ENCODE measurements at regions not wholly inside any gene's neighbourhood (a gene's known extent, or its start where the extent isn't known, plus 50 kb on each side); places are given as distances from the start of the nearest gene placed in this dataset.

GRCh38 chr3:40615918-40616819, 91.4 kb downstream of the ZNF621 start:
- Histone ChIP-seq H4K8ac (ENCODE audit: extremely low read depth, insufficient read depth, low read length) (no peak overlapping the region), H3K79me1 (ENCODE audit: low read depth, low read length) (no peaks in the 10 kb centered on the region), H3K23me2 (ENCODE audit: low read depth, low read length) (peaks cover 5% of the 10 kb centered on the region), H3K4me2 (ENCODE audit: insufficient read depth in 1 of 2, low read depth in 2 of 2, low read length in 2 of 2) (peak overlapping the region; percentile 60 to 79), H3K9ac (replicated peaks in 1 of 4; ENCODE audit: extremely low read depth in 1 of 4, low read depth in 3 of 4, low read length in 3 of 4) (peak overlapping the region in 3 of 4 experiments; percentile 4 to 46 (median 35); a peak in 4 of 7 replicates), H4K91ac (replicated peaks; ENCODE audit: insufficient read length, low read length) (peak overlapping the region; percentile 93), H4K20me1 (replicated peaks in 1 of 2; ENCODE audit: control insufficient read depth in 1 of 2, insufficient read depth in 2 of 2, low read length in 2 of 2) (no peaks in the 10 kb centered on the region), H3K27ac (ENCODE audit: low read depth, low read length) (peak overlapping the region; percentile 41; the same call in 1 of the 2 replicates), H2BK5ac (ENCODE audit: low read depth, low read length) (peak overlapping the region; percentile 86; the same call in 1 of the 2 replicates), H2AK5ac (ENCODE audit: low read depth, low read length) (peak overlapping the region; percentile 92; the same call in 1 of the 2 replicates), H3K27me3 (replicated peaks in 1 of 4; ENCODE audit: control insufficient read depth in 3 of 4, extremely low read depth in 1 of 4, insufficient read depth in 3 of 4, low read length in 3 of 4) (no peaks in the 10 kb centered on the region), H3K18ac (ENCODE audit: extremely low read depth, low read length) (peak overlapping the region; percentile 94), H3K23ac (ENCODE audit: insufficient read length) (no peak overlapping the region), H3K4ac (replicated peaks; ENCODE audit: insufficient read length, low read depth, low read length) (peak overlapping the region; percentile 34), H3K36me3 (ENCODE audit: control insufficient read depth in 2 of 4, insufficient read depth in 4 of 4, low read length in 3 of 4) (no peaks in the 10 kb centered on the region), H2AFZ (ENCODE audit: low read length) (peak overlapping the region; percentile 48; the same call in 1 of the 2 replicates), H3K79me2 (ENCODE audit: control insufficient read depth in 1 of 2, insufficient read depth in 2 of 2, low read length in 2 of 2) (no peaks in the 10 kb centered on the region), H2BK20ac (ENCODE audit: low read length) (peak overlapping the region; percentile 98; the same call in 1 of the 2 replicates), H2BK120ac (replicated peaks; ENCODE audit: low read depth, low read length) (peak overlapping the region; percentile 89), H3K14ac (ENCODE audit: insufficient read length) (no peak overlapping the region), H2BK15ac (ENCODE audit: low read length) (peak overlapping the region; percentile 100), H2BK12ac (ENCODE audit: low read depth, low read length) (peak overlapping the region; percentile 100), H4K5ac (ENCODE audit: insufficient read length, low read depth, low read length) (peak overlapping the region; percentile 8), H3K56ac (replicated peaks; ENCODE audit: insufficient read length, low read depth, low read length) (peak overlapping the region; percentile 27), H3K9me3 (ENCODE audit: insufficient read depth in 2 of 2, low read depth in 1 of 2, low read length in 1 of 2) (no peaks in the 10 kb centered on the region), H3K4me3 (ENCODE audit: extremely low read depth in 1 of 4, insufficient read depth in 2 of 4, low read depth in 3 of 4, low read length in 4 of 4) (peak overlapping the region; percentile 23 to 50 (median 44); a peak in 5 of 8 replicates), H3K4me1 (replicated peaks in 1 of 4; ENCODE audit: control insufficient read depth in 3 of 4, insufficient read depth in 4 of 4, low read length in 3 of 4) (peaks cover 19 to 35% (median 29%) of the 10 kb centered on the region in 4 experiments)
- peak in 1 of 2 experiments; percentile 48 for DNase-seq (ENCODE audit: low read depth in 1 of 2, low spot score in 2 of 2)
- POLR2A ChIA-PET (ENCODE audit: partially characterized antibody) = no interaction called here
- WGBS, 2 experiments (ENCODE audit: extremely low coverage in 1 of 2, insufficient coverage in 1 of 2, insufficient read length in 1 of 2, insufficient replicate concordance in 2 of 2, low coverage in 1 of 2, low lambda C conversion rate in 2 of 2, missing lambda C conversion rate in 1 of 2) = 64% methylated on average over 16 of the region's 16 CpGs; no CpG with 5 or more reads in 1 of the 2 experiments
- TF ChIP-seq SIN3A (conservative IDR thresholded peaks at IDR 0.05 in 1 of 2, IDR thresholded peaks at IDR 0.05 in 1 of 2; ENCODE audit: low read depth in 1 of 2, low read length in 2 of 2) (0 out of 4 replicates have a peak, but pooled peaks of 1 of the 2 experiments have one; percentile 16), PHF8 (conservative IDR thresholded peaks at IDR 0.05; ENCODE audit: low read depth, low read length) (0 out of 2 replicates have a peak, but pooled peaks have one; percentile 10), BCL11A (IDR thresholded peaks at IDR 0.05; ENCODE audit: low read depth in 2 of 2, low read length in 2 of 2) (no peak)
- CTCF ChIA-PET (ENCODE audit: partially characterized antibody) = interaction anchor here (0.5 to 1.3 kb wide), 3 partner anchors 11 to 72 kb away, joined by 3 to 4 read pairs (median 3); no protein-coding TSS in a partner anchor
- FAIRE-seq = no peak
